ENCODE measurements at regions not wholly inside any gene's neighbourhood (a gene's known extent, or its start where the extent isn't known, plus 50 kb on each side); places are given as distances from the start of the nearest gene placed in this dataset.

DNA sequence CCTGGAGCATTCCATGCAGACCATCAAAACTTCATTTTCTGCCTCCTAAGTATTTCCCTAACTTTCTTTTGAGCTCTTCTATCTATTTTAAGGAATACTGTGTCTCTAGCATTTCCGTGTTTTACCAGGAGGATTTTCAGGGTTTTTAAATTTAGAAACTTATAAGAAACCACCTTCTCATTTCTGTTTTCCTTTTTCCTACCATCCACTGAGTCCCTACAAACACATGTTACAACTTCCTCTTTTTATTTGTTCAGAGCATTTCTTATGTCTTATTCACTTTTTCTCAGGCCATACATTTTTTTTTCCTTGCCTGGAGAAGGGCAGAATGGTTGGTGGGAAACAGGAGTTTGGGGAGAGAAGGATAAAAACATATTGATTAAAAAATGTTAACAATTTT is 130.0 kb upstream of the BMP5 start:
- Histone ChIP-seq H3K4me1 (no peaks in the 10 kb centered on the region), H3K36me3 (no peaks in the 10 kb centered on the region), H3K9me3 (no peaks in the 10 kb centered on the region), H3K27ac (no peak overlapping the region), H3K27me3 (no peaks in the 10 kb centered on the region), H3K4me3 (no peak overlapping the region)
- no peak for ATAC-seq
- intact Hi-C loops (cut with DNase I), result no loop called here
- TF ChIP-seq, protein P1, sequence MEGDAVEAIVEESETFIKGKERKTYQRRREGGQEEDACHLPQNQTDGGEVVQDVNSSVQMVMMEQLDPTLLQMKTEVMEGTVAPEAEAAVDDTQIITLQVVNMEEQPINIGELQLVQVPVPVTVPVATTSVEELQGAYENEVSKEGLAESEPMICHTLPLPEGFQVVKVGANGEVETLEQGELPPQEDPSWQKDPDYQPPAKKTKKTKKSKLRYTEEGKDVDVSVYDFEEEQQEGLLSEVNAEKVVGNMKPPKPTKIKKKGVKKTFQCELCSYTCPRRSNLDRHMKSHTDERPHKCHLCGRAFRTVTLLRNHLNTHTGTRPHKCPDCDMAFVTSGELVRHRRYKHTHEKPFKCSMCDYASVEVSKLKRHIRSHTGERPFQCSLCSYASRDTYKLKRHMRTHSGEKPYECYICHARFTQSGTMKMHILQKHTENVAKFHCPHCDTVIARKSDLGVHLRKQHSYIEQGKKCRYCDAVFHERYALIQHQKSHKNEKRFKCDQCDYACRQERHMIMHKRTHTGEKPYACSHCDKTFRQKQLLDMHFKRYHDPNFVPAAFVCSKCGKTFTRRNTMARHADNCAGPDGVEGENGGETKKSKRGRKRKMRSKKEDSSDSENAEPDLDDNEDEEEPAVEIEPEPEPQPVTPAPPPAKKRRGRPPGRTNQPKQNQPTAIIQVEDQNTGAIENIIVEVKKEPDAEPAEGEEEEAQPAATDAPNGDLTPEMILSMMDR (IDR thresholded peaks at IDR 0.05), result no peak
- DNase-seq, result no peak

DNA sequence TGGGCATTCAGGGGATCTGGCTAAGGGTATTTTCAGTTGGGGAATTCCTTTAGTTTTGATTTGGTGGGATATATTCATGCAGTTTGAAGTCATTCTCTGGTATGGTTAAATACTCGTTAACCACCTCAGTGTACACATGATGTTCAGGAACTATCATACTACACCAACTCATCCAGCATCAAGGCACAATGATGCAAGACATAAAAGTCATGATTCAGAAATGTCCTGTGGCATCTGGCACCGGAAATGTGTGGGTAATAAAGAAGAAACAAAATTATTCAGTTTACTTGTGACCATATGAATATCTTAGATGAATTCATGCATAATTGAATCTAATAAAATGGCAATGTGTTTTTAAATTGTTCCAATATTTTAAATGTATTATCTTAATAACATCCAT is 129.0 kb upstream of the BMP5 start:
- TF ChIP-seq, protein P1 (IDR thresholded peaks at IDR 0.05), result no peak
- DNase-seq (no peak), ATAC-seq (peak; percentile 28)
- Histone ChIP-seq H3K27me3 (no peaks in the 10 kb centered on the region), H3K4me3 (no peak overlapping the region), H3K4me1 (no peaks in the 10 kb centered on the region), H3K9me3 (no peaks in the 10 kb centered on the region), H3K27ac (no peak overlapping the region), H3K36me3 (no peaks in the 10 kb centered on the region)
- intact Hi-C loops (cut with DNase I), result no loop called here

DNA sequence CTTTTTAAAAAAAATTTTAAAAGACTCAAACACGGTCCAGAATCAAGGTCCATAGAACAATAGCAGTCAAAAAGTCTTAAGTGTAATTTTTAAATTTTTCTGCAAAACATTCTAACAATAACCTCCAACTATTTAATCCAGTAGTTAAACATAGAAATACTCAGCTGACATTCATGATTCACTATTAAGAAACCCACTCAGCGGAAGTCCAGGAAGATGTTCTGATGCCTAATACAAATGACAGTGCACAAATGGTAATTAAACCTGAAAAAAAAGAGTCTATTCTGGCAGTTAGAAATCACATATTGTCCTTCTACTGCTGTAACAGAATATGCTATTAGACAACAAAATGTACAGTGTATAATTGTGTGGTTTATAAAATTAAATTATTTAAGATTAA is 128.2 kb upstream of the BMP5 start:
- DNase-seq (no peak), ATAC-seq (no peak)
- intact Hi-C loops (cut with DNase I), result no loop called here
- TF ChIP-seq, protein P1 (IDR thresholded peaks at IDR 0.05), result no peak
- Histone ChIP-seq H3K27me3 (no peaks in the 10 kb centered on the region), H3K4me3 (no peak overlapping the region), H3K27ac (no peak overlapping the region), H3K4me1 (no peaks in the 10 kb centered on the region), H3K36me3 (no peaks in the 10 kb centered on the region), H3K9me3 (no peaks in the 10 kb centered on the region)

DNA sequence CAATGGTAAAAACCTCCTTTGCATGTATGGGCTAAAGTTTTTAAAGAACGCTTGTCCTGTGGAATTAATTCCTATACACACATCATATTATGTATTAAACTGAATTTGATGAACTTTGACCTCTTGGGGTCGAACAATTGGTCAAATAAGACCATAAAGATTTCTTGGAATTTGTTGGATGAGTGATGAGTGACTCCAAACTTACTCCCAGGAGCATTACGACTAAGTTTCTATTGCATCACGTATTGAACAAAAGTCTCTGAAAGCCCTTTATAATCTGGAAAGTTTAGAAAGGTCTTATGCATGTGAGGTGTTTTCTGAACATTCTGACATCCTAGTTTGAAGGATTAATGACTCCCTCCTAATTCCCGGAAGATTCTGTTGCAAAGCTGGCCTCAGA is 126.9 kb upstream of the BMP5 start:
- intact Hi-C loops (cut with DNase I), result no loop called here
- no peak for ATAC-seq
- TF ChIP-seq, protein P1 (IDR thresholded peaks at IDR 0.05), result no peak

DNA sequence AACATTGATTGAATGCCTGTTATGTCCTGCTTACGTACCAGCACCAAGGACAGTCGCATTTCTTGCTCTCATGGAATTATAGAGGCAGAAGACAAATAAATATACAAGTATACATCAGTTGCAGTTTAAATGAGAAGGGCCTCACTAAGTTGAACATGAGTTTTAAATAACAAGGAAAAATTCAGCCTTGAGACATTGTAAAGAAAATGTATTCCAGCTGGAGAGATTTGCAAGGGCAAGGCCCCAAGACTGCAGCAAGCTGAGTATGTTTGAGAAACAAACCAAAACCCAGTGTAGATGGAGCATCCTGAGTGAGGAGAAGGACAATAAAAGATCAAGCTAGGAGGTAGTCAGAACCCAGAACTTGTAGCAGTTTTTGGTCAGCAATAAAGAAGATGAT is 123.2 kb upstream of the BMP5 start:
- Histone ChIP-seq H3K9me3 (no peaks in the 10 kb centered on the region), H3K36me3 (no peaks in the 10 kb centered on the region), H3K4me3 (no peak overlapping the region), H3K27me3 (no peaks in the 10 kb centered on the region), H3K27ac (no peak overlapping the region), H3K4me1 (no peaks in the 10 kb centered on the region)
- DNase-seq (no peak), ATAC-seq (no peak)
- intact Hi-C loops (cut with DNase I), result no loop called here
- TF ChIP-seq, protein P1 (IDR thresholded peaks at IDR 0.05), result no peak

More for the DNA sequence above, 126.9 kb upstream of the BMP5 start:
- no peak for DNase-seq
- Histone ChIP-seq H3K9me3 (no peaks in the 10 kb centered on the region), H3K4me3 (no peak overlapping the region), H3K4me1 (no peaks in the 10 kb centered on the region), H3K27me3 (no peaks in the 10 kb centered on the region), H3K36me3 (no peaks in the 10 kb centered on the region), H3K27ac (no peak overlapping the region)

DNA sequence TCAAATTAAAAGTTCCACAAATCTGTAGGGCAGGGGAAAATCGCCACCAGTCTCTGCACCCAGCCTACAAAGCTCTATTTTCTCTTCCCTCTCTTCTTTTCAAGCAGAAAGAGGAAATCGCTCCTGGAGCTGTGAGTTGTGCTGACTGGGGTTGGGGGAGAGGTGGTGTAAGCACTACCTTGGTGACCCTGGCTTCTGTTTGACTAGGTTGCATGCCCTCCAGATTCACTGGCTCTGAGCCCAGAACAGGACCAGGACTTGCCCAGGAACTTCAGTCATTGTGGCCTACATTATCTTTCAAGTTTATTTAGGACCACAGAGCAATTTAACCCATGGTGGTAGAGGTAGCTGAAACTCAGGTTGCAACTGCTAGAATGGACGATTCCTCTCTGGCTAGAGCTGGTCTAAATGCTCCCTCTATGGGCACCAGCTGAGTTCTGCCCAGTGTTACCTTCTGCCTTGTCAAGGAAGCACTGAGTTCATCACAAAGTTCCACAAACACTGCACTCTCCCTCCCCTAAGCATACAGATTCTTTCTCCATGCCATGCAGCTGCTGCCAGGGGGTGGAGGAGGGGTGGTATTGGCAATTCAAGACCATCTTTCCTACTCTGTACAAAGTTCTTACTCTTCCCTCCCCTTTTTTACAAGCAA is 122.0 kb upstream of the BMP5 start:
- no peak for DNase-seq
- Histone ChIP-seq H3K9me3 (no peaks in the 10 kb centered on the region), H3K36me3 (no peaks in the 10 kb centered on the region), H3K4me1 (no peaks in the 10 kb centered on the region), H3K27me3 (no peaks in the 10 kb centered on the region), H3K27ac (no peak overlapping the region), H3K4me3 (no peak overlapping the region)
- ATAC-seq, result no peak
- intact Hi-C loops (cut with DNase I), result no loop called here
- TF ChIP-seq, protein P1 (IDR thresholded peaks at IDR 0.05), result no peak

Measured in upper lobe of right lung (tissue), 1 donor.